Kidney tubule cell (primary cell): ENCODE measurements at regions not wholly inside any gene's neighbourhood (a gene's known extent, or its start where the extent isn't known, plus 50 kb on each side); places are given as distances from the start of the nearest gene placed in this dataset.
"Not testable (repeated sequence)": the region's sequence is repeated elsewhere in the genome, so short reads cannot be mapped to it uniquely, and the experiment has no call there.

Experiments used
- DNase-seq: peaks from one replicate; pipeline ENCODE4 v3.0.0-alpha.2; 2018; ENCODE audit warnings: low spot score

DNA sequence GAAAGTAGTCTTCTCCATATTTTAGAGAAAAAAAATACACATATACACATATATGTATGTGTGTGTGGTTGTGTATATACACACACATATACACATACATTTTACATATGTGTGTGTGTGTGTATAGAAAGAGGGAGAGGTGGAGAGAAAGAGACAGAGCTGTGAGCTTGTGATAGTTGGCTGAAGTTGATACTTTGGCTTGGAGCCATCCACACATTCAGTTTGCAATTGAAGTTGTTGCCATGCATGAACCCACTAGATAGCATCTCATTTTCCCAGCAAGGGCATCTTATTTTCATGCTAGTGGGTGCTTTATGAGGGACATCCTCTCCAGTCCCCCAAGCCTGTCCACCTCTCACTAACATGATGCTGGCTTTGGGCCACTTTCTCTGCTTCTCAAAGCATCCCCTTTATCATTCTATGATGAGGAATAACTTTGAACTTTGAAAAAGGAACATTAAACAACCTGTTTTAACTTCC is 228.6 kb downstream of the ZNF621 start:
- DNase-seq, result no peak

DNA sequence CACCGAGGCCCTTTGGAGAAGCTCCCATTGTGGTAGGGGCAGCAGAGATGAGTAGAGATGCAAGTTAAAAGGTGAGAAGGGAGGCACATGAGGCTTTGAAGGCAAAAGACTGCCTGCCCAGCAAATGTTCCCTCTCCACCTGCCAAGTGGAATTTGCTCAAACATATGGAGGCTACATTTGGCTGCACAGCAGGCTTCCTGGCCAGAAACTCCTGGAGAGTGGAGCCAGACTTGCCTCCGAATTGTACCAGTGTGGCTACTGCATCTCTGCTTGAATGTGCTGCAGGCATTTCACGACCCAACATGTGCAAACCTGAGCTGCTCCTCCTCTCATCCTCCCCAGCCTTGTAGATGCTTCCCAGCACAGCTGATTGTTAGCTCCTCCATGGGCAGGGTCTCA is 229.2 kb downstream of the ZNF621 start:
- DNase-seq, result no peak

DNA sequence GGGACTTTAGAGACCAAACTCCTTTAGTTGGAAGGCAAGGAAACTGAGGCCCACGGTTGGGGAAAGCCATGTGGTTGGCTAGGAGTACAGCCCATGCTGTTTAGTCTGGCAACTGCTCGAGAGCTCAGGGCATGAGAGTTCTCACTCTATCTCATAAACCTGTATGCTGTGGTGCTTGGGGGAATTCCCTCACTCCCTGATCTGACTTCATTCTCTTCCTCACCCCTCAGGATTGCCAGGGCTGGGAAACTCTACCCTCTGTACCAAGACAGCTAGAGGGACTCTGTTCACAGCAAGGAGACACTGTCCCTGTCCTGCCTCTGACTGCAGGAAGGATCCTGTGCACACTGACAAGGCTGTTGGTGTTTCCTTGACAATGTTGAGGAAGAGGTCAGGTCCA is 230.2 kb downstream of the ZNF621 start:
- peak; percentile 2 for DNase-seq

- no peak for DNase-seq
Observed at GRCh38 chr3:40756500-40756899, 231.7 kb downstream of the ZNF621 start.

GRCh38 chr3:40762771-40763170 is 238.0 kb downstream of the ZNF621 start:
- DNase-seq, result not testable (repeated sequence)

- no peak for DNase-seq
Observed at GRCh38 chr3:40763807-40764206, 239.0 kb downstream of the ZNF621 start.

DNA sequence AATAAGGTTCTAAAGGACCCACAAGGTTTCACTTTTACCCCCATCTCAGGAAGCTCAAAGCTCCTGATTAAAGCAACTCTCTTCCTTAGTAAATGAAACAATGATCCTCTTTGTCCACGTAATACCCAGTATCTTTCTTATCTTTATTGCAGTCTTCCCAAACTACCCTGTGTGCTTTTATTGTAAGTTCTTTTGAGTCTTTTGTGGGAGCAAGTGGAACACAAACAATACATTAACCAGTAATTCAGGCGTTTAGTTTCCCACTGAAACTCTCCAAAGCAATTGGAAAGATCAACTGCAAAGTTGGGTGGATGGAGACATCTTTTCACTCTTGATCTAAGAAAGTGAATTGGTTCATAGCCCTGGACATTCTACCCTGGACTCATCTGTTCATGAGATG is 240.0 kb downstream of the ZNF621 start:
- no peak for DNase-seq

GRCh38 chr3:40765884-40766283 is 241.1 kb downstream of the ZNF621 start:
- DNase-seq, result no peak

GRCh38 chr3:40766396-40766795 is 241.6 kb downstream of the ZNF621 start:
- DNase-seq, result no peak

DNA sequence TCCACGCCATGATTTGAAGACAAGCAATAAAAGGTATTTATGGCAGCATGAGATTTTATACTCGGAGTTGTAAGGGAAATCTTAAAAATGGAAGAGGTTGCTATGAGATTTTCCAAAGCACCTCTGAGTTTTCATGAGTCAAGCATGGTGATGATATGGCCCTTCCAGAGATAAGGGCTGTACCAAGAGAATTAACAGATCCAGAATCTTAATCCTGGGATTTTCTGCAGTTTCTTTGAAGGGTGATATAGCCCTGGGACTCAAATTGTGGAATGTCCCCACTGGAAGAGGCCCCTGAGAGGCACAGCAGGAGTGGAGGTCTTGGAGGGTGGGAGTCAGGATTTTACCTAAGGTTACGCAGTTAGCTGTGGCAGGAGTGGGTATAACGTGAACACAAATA is 243.3 kb downstream of the ZNF621 start:
- DNase-seq, result no peak

- peak; percentile 76 for DNase-seq
Observed at GRCh38 chr3:40768536-40768935, 243.8 kb downstream of the ZNF621 start.

- no peak for DNase-seq
Observed at GRCh38 chr3:40770061-40770460, 245.3 kb downstream of the ZNF621 start.

GRCh38 chr3:40771112-40771511 is 246.4 kb downstream of the ZNF621 start:
- DNase-seq, result no peak

DNA sequence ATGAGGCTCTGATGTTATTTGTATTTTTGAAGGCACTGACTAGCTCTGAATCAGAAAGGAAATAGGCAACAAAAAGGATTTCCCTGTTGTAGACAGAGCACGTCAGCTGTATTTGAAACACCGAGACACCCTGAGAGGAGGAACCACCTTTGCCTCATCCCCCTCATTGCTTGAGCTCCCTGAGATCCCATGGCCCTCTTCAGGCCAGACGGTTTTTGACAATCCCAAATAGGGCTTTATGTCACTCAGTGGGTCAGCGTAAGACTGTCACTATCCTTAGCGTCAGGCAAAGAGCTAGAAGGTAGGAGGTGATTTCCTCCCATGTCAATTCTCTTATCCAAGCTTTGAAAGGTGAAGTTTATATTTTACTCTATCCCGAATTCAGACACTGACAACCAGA is 254.3 kb downstream of the ZNF621 start:
- no peak for DNase-seq

DNA sequence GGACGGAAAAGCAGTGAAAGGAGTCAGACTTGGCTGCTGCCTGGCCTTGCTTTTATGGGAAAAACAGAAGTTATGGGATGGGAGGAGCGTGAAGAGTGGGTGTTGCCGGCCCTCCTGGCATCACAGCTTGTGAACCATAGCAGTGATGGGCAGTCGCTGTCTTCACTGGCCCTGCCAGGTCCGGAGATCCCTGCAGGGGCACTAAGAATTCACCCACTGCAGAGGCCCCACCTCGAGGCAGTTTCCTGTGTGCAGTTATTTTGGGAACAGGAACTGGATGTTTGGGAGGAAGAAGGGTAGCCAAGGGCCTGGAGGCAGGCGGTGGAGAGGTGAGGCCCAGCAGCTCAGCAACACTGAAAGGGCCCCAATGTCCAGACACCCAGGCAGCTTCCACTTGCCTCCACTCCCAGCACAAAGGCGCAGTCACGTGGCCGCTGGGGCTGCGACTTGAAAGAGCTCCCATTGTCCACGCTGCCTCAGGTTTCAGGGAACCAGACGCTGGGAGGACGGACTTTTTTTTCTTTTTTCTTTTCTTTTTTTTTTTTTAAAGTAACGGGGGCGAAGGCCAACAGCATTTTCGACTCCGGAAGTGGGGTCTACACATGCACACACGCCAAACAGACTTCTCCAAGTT is 255.6 kb downstream of the ZNF621 start:
- DNase-seq, result peak; percentile 46

DNA sequence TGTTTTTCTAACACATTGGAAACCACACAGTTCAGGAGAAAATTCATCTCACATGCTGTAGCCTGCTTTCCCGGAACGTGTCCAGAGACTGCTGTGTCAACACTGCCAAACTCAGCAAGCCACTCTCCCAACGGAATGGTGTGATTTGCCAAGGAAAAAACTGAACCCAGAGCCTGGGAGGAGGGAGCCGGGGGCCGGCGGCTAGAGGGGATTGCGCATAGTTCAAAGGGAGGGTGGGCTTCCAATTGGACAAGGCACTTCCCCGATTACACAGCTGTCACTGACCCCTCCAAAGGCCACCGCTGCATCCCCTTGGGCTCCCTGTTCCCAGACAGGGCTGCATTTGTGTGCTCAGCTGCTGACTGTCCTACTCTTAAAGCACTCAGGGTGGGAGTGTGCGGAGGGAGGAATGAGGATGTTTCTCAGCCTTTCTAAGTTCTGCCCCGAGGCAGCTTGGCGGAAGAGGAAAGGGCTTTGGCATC is 256.2 kb downstream of the ZNF621 start:
- no peak for DNase-seq

DNA sequence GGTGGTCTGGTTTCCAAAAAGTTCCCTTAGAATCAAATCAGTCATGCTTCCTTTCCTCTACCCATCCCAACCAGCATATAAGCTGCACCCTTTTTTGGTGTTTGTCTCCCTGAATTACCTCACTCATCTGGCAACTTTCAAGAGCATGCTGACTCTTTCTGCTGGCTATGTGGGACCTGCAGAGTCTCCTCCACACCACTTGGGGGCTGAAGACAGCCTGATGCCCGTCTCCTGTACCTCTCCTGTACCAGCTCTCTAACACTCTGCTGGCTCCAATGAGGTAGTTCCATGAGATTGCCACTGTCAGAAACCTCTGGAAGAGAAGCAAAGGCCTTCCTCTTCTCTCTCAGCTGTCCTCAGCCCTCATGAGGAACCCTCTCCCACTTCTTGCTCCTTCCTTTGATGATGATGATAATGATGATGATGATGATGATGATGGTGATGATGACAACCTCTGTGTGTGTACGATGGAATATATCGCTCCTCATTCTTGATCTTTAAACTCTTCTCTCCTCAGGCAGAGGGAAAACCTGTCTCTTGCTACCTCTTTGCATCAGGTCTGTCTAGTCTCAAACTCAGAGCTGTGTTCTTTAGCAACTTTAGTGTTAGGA is 257.5 kb downstream of the ZNF621 start:
- DNase-seq, result peak; percentile 10

DNA sequence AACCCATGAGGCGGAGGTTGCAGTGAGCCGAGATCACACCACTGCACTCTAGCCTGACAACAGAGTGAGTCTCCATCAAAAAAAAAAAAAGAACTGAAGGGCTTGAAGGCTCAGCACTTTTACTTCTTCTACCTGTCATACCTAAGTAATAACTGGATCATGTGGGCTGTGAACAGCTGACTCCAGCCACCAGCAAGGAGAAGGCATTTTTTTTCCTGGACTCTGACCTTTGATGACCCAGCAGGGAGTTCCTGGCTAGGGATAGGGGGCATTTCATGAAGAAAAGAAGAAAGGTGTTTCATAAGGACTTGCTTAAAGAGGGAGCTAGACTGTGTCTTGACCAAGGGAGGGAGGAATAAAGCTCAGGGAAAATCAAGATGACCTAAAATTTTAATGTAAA is 266.0 kb downstream of the ZNF621 start:
- no peak for DNase-seq

- DNase-seq, result no peak
Observed at GRCh38 chr3:40793730-40794129, 269.0 kb downstream of the ZNF621 start.

- peak; percentile 100 for DNase-seq
Observed at GRCh38 chr3:40800343-40800742, 275.6 kb downstream of the ZNF621 start.

- DNase-seq, result no peak
Observed at GRCh38 chr3:40801284-40801741, 276.6 kb downstream of the ZNF621 start.

- DNase-seq, result no peak
Observed at GRCh38 chr3:40803311-40803710, 278.6 kb downstream of the ZNF621 start.

DNA sequence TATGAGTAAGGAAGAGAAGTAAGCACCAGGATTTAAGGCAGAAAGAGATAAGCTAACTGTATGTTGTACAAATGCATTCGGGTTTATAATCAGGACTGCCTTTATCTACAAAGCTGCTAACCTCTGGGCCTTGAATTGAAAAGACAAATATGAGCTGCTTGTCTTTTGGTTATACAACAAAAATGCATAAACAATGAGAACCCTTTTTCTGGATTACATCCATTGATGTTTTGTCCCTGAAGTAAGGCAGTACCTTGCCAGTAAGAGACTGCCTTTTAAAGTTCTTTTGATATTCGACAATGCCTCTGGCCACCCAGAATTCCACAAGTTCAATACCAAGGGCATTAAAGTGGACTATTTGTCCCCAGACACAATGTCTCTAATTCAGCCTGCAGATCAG is 280.7 kb downstream of the ZNF621 start:
- no peak for DNase-seq

- DNase-seq, result no peak
Observed at GRCh38 chr3:40810813-40811212, 286.1 kb downstream of the ZNF621 start.
